CD4-positive, alpha-beta T cell (primary cell): ENCODE measurements at regions not wholly inside any gene's neighbourhood (a gene's known extent, or its start where the extent isn't known, plus 50 kb on each side); places are given as distances from the start of the nearest gene placed in this dataset.

ENCODE experiments used
- ATAC-seq: fragments of 200-7000 bp; cut with Tn5 transposase; one replicate; pipeline ENCODE4 v1.10.0; 2022; ENCODE audit warnings: mild to moderate bottlenecking; ENCODE audit not compliant: poor library complexity
- CTCF ChIA-PET: fragments of 350-600 bp; sonication (Branson Sonifier 250); formaldehyde crosslinking; loops from one replicate; lab custom pipeline; 2021; ENCODE audit warnings: antibody characterized with exemption, inconsistent platforms; lab: Charles Lee
- POLR2A ChIA-PET: fragments of 350-600 bp; sonication (Branson Sonifier 250); formaldehyde crosslinking; loops from one replicate; lab custom pipeline; 2021; ENCODE audit warnings: antibody characterized with exemption, inconsistent platforms; lab: Charles Lee
- DNase-seq, 14 experiments: peaks; one replicate each; pipeline ENCODE4 v3.0.0-alpha.2; 2013 to 2020; ENCODE audit warnings: mixed read lengths in 2 of 14
- H3K27ac ChIP-seq, 2 donors: one replicate each; pipeline versions ENCODE4 v1.5.1 to v1.7.0; 2013; ENCODE audit warnings: low read length in 2 of 2, low read depth in 1 of 2, mild to moderate bottlenecking in 1 of 2
- H3K27me3 ChIP-seq, 2 experiments: 1 replicate in 1 of 2; 2 replicates in 1 of 2; pipeline versions ENCODE4 v1.6.1 to v1.7.0; 2013; ENCODE audit warnings: low read length in 2 of 2, control low read depth in 1 of 2, mild to moderate bottlenecking in 1 of 2, moderate library complexity in 1 of 2; ENCODE audit not compliant: insufficient read depth in 2 of 2, control insufficient read depth in 1 of 2
- H3K36me3 ChIP-seq: one replicate; pipeline ENCODE4 v1.6.1; 2013; ENCODE audit warnings: low read length, control low read depth; ENCODE audit not compliant: insufficient read depth
- H3K4me1 ChIP-seq: one replicate; pipeline ENCODE4 v1.6.1; 2013; ENCODE audit warnings: low read length, control low read depth; ENCODE audit not compliant: insufficient read depth
- H3K4me3 ChIP-seq: one replicate; pipeline ENCODE4 v1.5.1; 2013; ENCODE audit warnings: mild to moderate bottlenecking, low read length, moderate library complexity
- H3K9me3 ChIP-seq, 2 experiments: 1 replicate in 1 of 2; 2 replicates in 1 of 2; pipeline versions ENCODE4 v1.6.1 to v1.7.0; 2013; ENCODE audit warnings: low read length in 2 of 2, mild to moderate bottlenecking in 2 of 2, control low read depth in 1 of 2, moderate library complexity in 1 of 2; ENCODE audit not compliant: control insufficient read depth in 1 of 2, insufficient read depth in 1 of 2
- H3K27ac Mint-ChIP-seq: one replicate; pipeline ENCODE4 v1.8.0; 2020; ENCODE audit warnings: mixed read lengths
- H3K27me3 Mint-ChIP-seq: one replicate; pipeline ENCODE4 v1.8.0; 2021; ENCODE audit warnings: mixed read lengths
- H3K36me3 Mint-ChIP-seq: one replicate; pipeline ENCODE4 v1.8.0; 2021; ENCODE audit warnings: low read depth, mixed read lengths
- H3K4me1 Mint-ChIP-seq: one replicate; pipeline ENCODE4 v1.8.0; 2021; ENCODE audit warnings: low read depth, mixed read lengths
- H3K4me3 Mint-ChIP-seq: one replicate; pipeline ENCODE4 v1.8.0; 2020; ENCODE audit warnings: mild to moderate bottlenecking, mixed read lengths
- H3K9me3 Mint-ChIP-seq: one replicate; pipeline ENCODE4 v1.8.0; 2020; ENCODE audit warnings: mixed read lengths
- CTCF ChIP-seq: fragments of 200-600 bp; IDR thresholded peaks from one replicate; pipeline ENCODE4 v1.8.0; 2022; ENCODE audit warnings: antibody characterized with exemption, mild to moderate bottlenecking
- intact Hi-C, 2 experiments: fragments of 100-400 bp; cut with DNase I in 1 of 2; cut with micrococcal nuclease in 1 of 2; formaldehyde crosslinking; loops; one replicate each; pipeline versions ENCODE4 v1.15.1 to v1.9.0; 2023 to 2025; cut with DNase I, micrococcal nuclease

GRCh38 chr18:54086046-54086802 is 138.2 kb downstream of the MBD2 start:
- peaks cover 7% of the 10 kb centered on the region for H3K4me1 ChIP-seq
- DNase-seq (peak in 3 of 14 experiments; percentile 47 to 49 (median 47)), ATAC-seq (peak; percentile 62)
- H3K27me3 ChIP-seq, result no peaks in the 10 kb centered on the region
- H3K4me3 ChIP-seq, result no peak overlapping the region
- H3K36me3 ChIP-seq, result no peaks in the 10 kb centered on the region
- H3K27ac ChIP-seq, result no peak overlapping the region
- H3K27me3 Mint-ChIP-seq, result no peaks in the 10 kb centered on the region
- H3K9me3 ChIP-seq, result peaks cover 8 to 11% of the 10 kb centered on the region in 2 experiments
- peaks cover 4% of the 10 kb centered on the region for H3K9me3 Mint-ChIP-seq
- H3K4me3 Mint-ChIP-seq, result no peak overlapping the region
- ChIA-PET POLR2A (no interaction called here), CTCF (no interaction called here)
- no peak for TF ChIP-seq CTCF
- H3K36me3 Mint-ChIP-seq, result no peaks in the 10 kb centered on the region
- H3K4me1 Mint-ChIP-seq, result peaks cover 7% of the 10 kb centered on the region
- no peak overlapping the region for H3K27ac Mint-ChIP-seq
- intact Hi-C loops, result no loop called here

- ChIA-PET CTCF (no interaction called here), POLR2A (no interaction called here)
- Histone ChIP-seq H3K27ac (no peak overlapping the region), H3K9me3 (peaks cover 8 to 11% of the 10 kb centered on the region in 2 experiments), H3K27me3 (no peaks in the 10 kb centered on the region), H3K4me3 (no peak overlapping the region), H3K4me1 (peaks cover under 1% of the 10 kb centered on the region), H3K36me3 (no peaks in the 10 kb centered on the region)
- Mint-ChIP-seq H3K9me3 (peaks cover 4% of the 10 kb centered on the region), H3K4me1 (no peaks in the 10 kb centered on the region), H3K36me3 (no peaks in the 10 kb centered on the region), H3K4me3 (no peak overlapping the region), H3K27me3 (peaks cover 4% of the 10 kb centered on the region), H3K27ac (no peak overlapping the region)
- TF ChIP-seq CTCF, result no peak
- intact Hi-C loops, result no loop called here
- DNase-seq (no peak), ATAC-seq (no peak)
Observed at GRCh38 chr18:54080858-54081257, 143.6 kb downstream of the MBD2 start.

GRCh38 chr18:54076166-54076565 is 148.3 kb downstream of the MBD2 start:
- no peaks in the 10 kb centered on the region for H3K9me3 Mint-ChIP-seq
- ChIA-PET CTCF (no interaction called here), POLR2A (no interaction called here)
- H3K27ac Mint-ChIP-seq, result no peak overlapping the region
- intact Hi-C loops, result no loop called here
- Histone ChIP-seq H3K4me1 (no peaks in the 10 kb centered on the region), H3K4me3 (no peak overlapping the region), H3K36me3 (no peaks in the 10 kb centered on the region), H3K27me3 (no peaks in the 10 kb centered on the region), H3K27ac (no peak overlapping the region), H3K9me3 (no peaks in the 10 kb centered on the region)
- DNase-seq, result no peak
- H3K4me1 Mint-ChIP-seq, result no peaks in the 10 kb centered on the region
- TF ChIP-seq CTCF, result no peak
- peaks cover 4% of the 10 kb centered on the region for H3K27me3 Mint-ChIP-seq
- H3K4me3 Mint-ChIP-seq, result no peak overlapping the region
- H3K36me3 Mint-ChIP-seq, result no peaks in the 10 kb centered on the region
- ATAC-seq, result no peak
